GM10248 (cell line): ENCODE measurements at regions not wholly inside any gene's neighbourhood (a gene's known extent, or its start where the extent isn't known, plus 50 kb on each side); places are given as distances from the start of the nearest gene placed in this dataset.

Experiments
- CTCF ChIA-PET: fragments of 300-600 bp; sonication (Branson Sonifier 250); formaldehyde crosslinking; extraction: SDS; loops from one replicate; lab custom pipeline; 2021; ENCODE audit warnings: antibody characterized with exemption; lab: Yijun Ruan, JAX
- POLR2A ChIA-PET: fragments of 350-650 bp; sonication (Branson Sonifier 250); formaldehyde crosslinking; extraction: SDS; loops from one replicate; lab custom pipeline; 2020; ENCODE audit warnings: antibody characterized with exemption; lab: Yijun Ruan, JAX
- DNase-seq: peaks from one replicate; pipeline ENCODE4 v3.0.0; 2012; ENCODE audit errors: extremely low spot score
- CTCF ChIP-seq: IDR thresholded peaks from 2 replicates; pipeline ENCODE4 v1.5.1; 2012; ENCODE audit warnings: mild to moderate bottlenecking, low read depth; ENCODE audit errors: extremely low read depth, missing control alignments, control extremely low read depth

DNA sequence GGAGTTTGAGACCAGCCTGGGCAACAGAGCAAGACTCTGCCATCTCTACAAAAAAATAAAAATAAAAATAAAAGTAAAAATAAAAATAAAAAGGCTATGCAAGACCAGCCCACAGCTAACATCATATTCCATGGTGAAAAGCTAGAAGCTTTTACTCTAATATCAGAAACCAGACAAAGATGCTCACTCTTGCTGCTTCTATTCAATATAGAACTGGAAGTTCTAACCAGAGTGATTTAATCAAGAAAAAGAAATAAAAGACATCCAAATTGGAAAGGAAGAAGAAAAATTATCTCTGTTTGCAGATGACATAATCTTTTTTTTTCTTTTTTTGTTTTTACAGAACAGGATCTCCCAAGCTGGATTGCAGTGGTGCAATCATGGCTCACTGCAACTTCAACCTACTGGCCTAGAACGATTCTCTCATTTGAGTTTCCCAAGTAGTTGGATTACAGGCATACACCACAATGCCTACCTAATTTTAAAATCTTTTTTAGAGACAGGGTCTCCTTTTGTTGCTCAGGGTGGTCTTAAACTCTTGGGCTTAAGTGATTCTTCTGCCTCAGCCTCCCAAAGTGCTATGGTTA, 100.7 kb upstream of the JAG1 start:
- ChIA-PET CTCF (interaction anchor here (1.0 kb wide), 1 partner anchor 9 kb away, joined by 3 read pairs; no protein-coding TSS in a partner anchor), POLR2A (no interaction called here)
- no peak for TF ChIP-seq CTCF

GRCh38 chr20:10777710-10778109, 103.9 kb upstream of the JAG1 start:
- POLR2A ChIA-PET, result no interaction called here
- DNase-seq, result no peak
- CTCF ChIA-PET, result no interaction called here
- no peak for TF ChIP-seq CTCF

More for the DNA sequence above, 100.7 kb upstream of the JAG1 start:
- no peak for DNase-seq

GRCh38 chr20:10779911-10780310, 106.1 kb upstream of the JAG1 start:
- TF ChIP-seq CTCF, result no peak
- DNase-seq, result no peak
- ChIA-PET CTCF (interaction anchor here (1.3 kb wide), 1 partner anchor 11 kb away, joined by 3 read pairs; no protein-coding TSS in a partner anchor), POLR2A (no interaction called here)

GRCh38 chr20:10780901-10781300, 107.1 kb upstream of the JAG1 start:
- DNase-seq, result no peak
- no peak for TF ChIP-seq CTCF
- ChIA-PET POLR2A (no interaction called here), CTCF (interaction anchor here (1.3 kb wide), 1 partner anchor 12 kb away, joined by 3 read pairs; no protein-coding TSS in a partner anchor)

- CTCF ChIA-PET, result interaction anchor here (0.8 to 1.3 kb wide), 2 partner anchors 13 to 14 kb away, joined by 3 read pairs; no protein-coding TSS in a partner anchor
- TF ChIP-seq CTCF, result no peak
- DNase-seq, result peak; percentile 10
- POLR2A ChIA-PET, result no interaction called here
Observed at GRCh38 chr20:10781526-10781925, 107.7 kb upstream of the JAG1 start.

DNA sequence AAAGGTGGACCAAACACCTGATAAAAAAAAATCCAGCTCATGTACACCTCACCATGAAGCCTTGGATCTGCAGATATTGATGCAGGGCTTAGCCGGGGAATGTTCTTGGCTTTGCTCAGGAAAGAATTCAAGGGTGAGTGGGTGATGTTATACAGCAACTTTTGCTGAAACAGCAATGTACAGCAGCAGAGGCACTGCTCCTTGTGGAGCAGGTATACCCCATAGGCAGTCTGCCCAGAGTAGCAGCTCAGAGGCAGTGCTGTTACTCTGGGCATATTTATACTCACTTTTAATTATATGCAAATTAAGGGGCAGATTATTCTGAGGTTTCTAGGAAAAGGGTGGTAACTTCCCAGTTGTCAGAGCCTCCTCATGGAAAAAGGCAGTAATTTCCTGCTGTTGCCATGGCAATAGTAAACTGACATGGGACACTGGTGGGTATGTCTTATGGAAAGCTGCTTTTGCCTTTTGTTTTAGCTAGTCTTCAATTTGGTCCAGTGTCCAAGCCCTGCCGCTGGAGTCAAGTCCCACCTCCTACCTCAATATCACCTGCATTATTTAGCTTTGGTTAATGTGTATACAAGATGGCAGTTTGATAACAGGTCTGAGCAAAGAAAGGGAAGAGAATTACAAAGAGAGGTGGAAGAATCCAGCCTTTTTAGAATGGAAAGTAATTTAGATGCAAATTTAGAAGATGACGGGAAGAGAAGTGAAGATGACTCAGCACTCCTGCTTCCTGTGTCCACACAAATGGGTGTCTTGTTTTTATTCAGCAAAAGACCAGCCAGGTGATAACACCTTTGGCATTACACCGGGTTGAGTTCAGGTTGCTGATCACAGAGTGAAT, 110.1 kb upstream of the JAG1 start:
- ChIA-PET CTCF (interaction anchor here (0.7 to 1.2 kb wide), 2 partner anchors 22 to 97 kb away, joined by 3 read pairs; no protein-coding TSS in a partner anchor), POLR2A (no interaction called here)
- no peak for DNase-seq
- TF ChIP-seq CTCF, result no peak
